SW 1271 (cell line): ENCODE measurements at regions not wholly inside any gene's neighbourhood (a gene's known extent, or its start where the extent isn't known, plus 50 kb on each side); places are given as distances from the start of the nearest gene placed in this dataset.
"Not testable (repeated sequence)": the region's sequence is repeated elsewhere in the genome, so short reads cannot be mapped to it uniquely, and the experiment has no call there.

Source experiments
- DNase-seq, 2 experiments: peaks; one replicate each; lab custom pipeline; 2025; lab: John Stamatoyannopoulos, UW

DNA sequence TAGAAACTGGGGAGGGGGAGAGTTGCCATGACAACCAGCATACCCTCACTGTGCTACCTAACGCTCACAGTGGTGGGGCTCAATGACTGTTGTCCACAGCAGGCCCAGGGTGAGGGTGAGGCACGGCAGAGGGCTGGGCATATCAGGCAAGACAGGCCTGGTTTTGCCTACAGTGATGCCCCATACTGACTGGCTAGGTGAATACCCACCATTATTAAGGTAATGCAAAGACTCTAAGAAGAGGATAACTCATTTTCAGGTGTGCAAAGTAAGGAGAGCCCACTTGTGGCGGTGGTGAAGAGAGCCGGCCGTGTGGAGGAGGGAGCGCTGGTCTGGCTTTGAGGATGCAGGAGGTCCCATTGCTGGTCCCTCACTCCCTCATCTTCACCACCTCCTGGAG, 422.3 kb downstream of the FUT8 start:
- no peak for DNase-seq

DNA sequence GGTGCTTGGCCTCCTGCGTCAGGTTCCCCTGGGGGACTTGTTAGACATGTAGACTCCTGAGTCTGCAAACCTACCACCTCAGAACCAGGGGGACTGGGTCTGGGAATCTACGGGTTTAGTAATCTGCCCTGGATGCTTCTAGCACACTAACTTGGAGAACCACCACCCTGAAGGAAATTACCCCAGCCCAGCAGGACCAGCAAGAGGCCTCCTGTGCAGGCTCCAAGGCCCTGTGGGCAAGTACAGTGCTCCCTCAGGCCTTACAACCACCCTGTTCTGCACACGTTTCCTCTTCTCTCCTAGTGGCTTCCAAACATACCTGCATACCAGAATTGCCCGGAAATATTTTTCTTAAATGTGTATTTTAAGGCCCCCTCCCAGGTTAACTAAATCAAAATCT, 423.0 kb downstream of the FUT8 start:
- DNase-seq, result no peak

DNA sequence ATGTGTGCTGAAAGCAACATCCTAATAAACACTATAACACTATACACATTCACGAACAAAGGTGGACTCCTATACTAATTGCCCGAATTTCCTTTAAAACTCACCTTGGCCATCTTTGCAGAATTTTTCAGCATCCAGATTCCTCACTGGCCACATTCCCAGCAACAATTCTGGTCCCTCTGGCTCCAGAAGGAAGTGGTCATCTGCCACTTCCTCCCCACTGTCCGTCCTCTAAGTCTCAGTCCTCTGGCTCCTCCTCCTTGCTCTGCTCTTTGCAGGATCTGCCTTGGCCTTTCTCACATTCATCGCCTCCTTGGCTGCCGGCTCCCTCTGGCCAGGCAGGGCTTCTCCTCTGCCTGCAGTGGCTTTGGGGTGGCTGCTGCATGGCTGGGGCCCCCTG, 426.0 kb downstream of the FUT8 start:
- DNase-seq, result no peak

DNA sequence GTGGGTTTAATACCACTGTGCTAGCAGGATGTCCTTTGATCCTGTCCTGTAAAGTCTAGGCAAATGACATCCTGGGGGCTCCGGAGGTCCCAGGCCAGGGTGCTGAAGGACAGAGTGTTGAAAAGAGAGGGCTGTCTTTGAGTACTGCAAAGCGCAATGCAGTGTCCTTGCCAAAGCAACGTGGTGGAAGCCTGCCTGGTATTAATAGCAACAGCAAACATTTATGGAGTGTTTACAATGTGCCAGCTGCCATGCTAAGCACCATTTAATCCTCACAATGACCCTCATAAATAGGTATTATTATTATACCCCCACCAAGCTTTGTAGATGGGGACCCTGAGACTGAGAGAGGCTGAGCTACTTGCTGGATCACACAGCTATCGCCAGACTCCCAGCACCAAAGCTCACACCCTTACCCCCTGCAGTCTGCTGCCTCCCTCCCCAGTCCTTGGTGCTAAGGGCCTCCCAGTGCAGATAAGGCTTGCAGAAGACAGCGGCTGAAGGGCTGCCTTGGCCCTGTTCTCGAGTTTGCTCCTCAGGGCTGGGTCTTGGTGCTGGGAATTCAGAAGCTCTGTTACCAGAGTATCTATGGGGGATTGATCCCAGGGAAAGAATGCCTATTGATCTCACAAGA, 427.7 kb downstream of the FUT8 start:
- no peak for DNase-seq

- DNase-seq, result no peak
Observed at GRCh38 chr14:65840786-65841185, 428.3 kb downstream of the FUT8 start.

GRCh38 chr14:65846196-65846868, 433.8 kb downstream of the FUT8 start:
- no peak for DNase-seq

GRCh38 chr14:65847075-65847847, 434.7 kb downstream of the FUT8 start:
- DNase-seq, result no peak

GRCh38 chr14:65847931-65848330, 435.4 kb downstream of the FUT8 start:
- not testable (repeated sequence) for DNase-seq

DNA sequence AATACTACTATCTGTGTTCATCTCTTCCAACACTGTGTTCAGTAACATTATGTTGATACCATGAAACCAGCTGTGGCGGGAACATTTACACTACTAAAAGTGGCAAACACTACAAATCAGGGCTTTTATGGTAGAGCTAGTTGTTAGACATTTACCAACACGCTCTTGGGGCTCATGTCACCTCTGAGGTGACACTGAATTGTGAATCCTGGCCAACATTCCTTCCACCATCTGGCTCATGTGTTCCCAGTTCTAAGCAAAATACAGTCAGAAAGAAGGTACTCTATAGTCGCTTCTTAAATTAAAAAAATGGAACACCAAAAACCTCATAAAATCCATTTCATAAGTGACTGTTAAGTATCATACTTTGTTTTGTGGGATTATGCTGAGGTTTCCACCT, 436.6 kb downstream of the FUT8 start:
- DNase-seq, result no peak

DNA sequence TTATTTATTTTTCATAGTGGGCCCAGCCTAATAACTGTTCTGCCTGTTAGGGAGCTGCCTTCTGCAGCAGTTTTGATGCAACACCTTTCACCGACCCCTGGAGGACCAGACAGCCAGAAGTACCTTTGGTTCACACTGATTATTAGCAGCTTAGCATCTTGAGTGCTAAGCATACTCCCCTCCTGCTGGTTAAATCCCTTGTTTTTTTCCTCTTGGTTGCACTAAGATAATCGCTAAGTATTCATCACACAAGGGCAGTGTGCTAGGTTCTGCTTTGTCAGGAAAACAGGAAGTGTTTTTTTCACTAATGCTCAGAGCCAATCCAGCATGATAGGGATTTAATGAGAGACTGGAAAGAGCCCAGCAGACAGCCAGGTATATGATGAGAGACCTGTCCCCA, 437.0 kb downstream of the FUT8 start:
- no peak for DNase-seq

GRCh38 chr14:65850429-65851135, 438.1 kb downstream of the FUT8 start:
- no peak for DNase-seq

DNA sequence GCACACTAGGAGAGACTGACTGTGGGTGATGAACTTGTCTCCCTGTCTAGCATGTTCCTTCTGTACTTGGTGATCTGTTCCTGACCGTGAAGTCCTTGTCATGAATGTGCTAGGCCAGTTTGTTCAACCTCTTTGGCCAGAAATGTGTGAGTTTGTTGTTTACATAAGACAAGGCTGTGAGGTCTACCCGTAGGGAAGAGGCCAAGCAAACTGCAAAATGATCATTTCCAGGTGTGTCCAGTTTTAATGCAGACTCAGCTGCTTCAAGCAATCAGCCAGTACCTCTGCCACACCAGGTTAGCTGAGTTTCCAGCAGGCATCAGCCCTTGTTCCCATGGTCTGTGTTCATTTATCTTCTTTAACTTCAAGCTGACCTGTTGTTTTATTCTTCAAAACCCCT, 440.2 kb downstream of the FUT8 start:
- DNase-seq, result no peak

- no peak for DNase-seq
Observed at GRCh38 chr14:65853407-65853955, 441.0 kb downstream of the FUT8 start.

- no peak for DNase-seq
Observed at GRCh38 chr14:65854215-65854614, 441.7 kb downstream of the FUT8 start.

DNA sequence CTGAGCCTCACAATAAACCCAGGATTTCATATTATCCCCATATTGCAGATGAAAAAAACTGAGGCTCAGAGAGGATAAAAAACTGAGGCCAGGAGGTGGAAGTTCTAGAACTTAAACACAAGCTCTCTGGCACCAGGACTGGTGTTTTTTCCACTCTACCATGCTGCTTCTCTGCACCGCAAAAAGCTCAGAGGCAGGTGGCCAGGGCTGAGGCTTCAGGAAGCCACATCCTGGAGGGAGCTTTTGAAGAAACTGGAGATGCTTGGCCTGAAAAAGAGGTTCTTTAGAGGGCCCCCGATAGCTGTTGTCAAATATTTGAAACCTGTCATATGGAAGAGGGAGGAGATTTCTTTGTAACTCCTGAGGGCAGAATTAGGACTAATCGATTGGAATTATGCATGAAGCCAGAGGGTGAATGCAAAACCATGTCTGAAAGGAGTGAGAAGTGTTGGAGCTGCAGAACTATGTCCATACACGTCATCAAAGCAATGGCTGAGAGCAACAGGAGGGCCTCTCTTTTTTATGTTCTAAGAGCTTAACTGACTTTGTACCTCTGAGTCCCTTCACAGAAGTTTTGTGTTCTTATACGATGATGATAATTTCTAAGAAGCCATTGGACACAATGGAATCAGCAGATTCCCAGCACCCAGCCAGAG, 448.6 kb downstream of the FUT8 start:
- no peak for DNase-seq

GRCh38 chr14:65864549-65864948, 452.0 kb downstream of the FUT8 start:
- no peak for DNase-seq

DNA sequence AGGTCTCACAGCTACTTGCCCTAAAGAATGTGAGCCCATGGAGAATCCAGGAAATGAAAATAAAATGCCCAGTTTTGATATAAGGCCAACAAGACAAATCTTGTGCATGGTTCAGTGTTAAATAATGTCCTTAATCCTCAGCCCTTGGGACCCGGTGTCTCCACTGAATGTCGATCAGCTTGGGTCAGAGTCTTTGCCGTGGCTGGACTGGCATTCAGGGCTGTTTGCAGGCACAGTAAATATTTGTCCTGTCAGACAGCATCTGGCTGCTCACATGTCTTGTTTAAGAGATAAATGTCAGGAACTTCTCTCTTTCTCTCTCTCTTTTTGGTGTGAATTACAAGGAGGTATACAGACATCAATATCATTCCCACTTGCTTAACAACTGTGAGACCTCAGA, 452.5 kb downstream of the FUT8 start:
- DNase-seq, result no peak

DNA sequence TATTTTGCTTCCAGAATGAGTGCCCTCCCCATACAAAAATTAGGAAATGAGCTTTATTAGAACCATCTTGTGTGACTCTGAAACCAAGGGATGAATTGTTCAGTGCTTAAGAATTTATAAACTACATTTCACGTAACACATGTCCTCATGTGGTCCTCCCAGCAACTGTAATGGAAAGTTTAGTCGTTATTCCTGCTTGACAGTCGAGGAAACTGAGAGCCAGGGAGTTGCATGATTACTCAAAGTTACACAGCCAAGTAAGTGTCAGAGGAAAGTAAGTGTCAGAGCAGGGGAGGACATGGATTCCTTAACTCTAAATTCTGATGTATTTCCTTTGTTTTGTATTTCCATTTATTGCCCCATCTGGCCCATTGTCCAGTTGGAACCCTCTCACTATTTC, 453.9 kb downstream of the FUT8 start:
- no peak for DNase-seq

DNA sequence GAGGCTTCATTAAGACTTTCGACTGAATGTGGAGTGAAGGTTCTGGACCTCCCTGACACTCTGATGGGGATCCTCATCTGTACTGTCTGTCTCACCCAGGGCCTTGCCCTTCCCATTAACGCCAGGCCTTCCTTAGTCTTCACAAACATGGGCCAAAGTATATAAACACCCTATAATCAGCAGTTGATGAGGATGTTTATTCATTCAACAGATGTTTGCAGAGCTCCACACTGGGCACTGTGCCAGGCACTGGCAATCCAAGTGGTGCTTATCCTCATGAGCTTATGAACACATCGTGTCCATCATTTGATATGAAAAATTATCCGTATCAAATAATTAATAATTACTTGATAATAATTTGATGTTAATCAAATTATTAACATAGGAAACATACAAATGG, 454.4 kb downstream of the FUT8 start:
- DNase-seq, result no peak

- DNase-seq, result no peak
Observed at GRCh38 chr14:65867333-65867732, 454.8 kb downstream of the FUT8 start.

DNA sequence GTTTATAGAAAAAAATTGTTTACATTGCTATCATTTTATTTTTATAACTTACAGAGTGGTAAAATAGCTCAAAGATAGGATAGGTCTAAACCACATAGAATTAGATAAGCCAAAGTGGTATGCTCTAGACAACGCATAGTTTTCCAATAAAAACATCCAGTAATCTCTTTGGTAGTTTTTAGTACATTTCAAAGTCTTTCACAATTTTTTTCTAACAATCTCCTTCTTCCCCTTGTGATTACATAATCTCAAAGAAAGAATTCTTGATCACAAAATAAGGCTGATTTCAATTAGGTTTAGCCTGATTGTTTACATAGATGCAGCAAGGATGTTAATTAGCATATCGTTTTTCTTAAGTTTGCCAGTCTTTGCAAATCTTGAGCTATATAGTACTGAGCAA, 460.0 kb downstream of the FUT8 start:
- no peak for DNase-seq

- no peak for DNase-seq
Observed at GRCh38 chr14:65877166-65877565, 464.6 kb downstream of the FUT8 start.
